SK-N-MC (cell line): ENCODE measurements at regions not wholly inside any gene's neighbourhood (a gene's known extent, or its start where the extent isn't known, plus 50 kb on each side); places are given as distances from the start of the nearest gene placed in this dataset.

ENCODE experiments used
- EZH2 ChIP-seq: fragments of 200-600 bp; sonication (generic); IDR thresholded peaks from one replicate; pipeline ENCODE4 v1.6.1; 2017; ENCODE audit warnings: antibody characterized with exemption
- POLR2AphosphoS5 ChIP-seq: IDR thresholded peaks from 2 replicates; pipeline ENCODE4 v1.6.1; 2012; ENCODE audit warnings: mild to moderate bottlenecking, low read depth, low read length, borderline replicate concordance

DNA sequence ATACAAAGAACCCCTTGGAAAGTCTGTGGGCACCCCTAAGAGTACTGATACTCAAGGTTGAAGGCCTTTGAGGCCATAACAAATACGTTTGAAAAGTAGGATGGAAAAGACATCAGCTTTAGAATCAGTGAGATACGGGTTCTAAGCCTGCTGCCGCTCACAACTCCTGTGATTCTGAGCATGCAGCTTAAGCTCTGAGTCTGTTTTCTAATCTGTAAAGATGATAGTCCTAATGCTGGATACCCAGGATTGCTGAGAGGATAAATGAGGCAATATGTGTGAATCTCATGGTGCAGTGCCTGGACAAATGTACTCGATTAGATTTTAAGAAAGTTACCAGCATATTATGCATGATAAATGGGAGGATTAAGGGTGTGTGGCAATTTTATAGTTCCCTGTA lies 321.0 kb upstream of the HSF2 start:
- TF ChIP-seq EZH2 = no peak
- no peak for TF ChIP-seq POLR2AphosphoS5
